GM19324 (cell line): ENCODE measurements at regions not wholly inside any gene's neighbourhood (a gene's known extent, or its start where the extent isn't known, plus 50 kb on each side); places are given as distances from the start of the nearest gene placed in this dataset.
"Not testable (repeated sequence)": the region's sequence is repeated elsewhere in the genome, so short reads cannot be mapped to it uniquely, and the experiment has no call there.

Experiments used
- ATAC-seq: cut with Tn5 transposase; IDR thresholded peaks from one replicate; pipeline ENCODE4 v1.9.1; 2021; ENCODE audit warnings: mild to moderate bottlenecking, moderate library complexity; ENCODE audit not compliant: unreplicated experiment, low FRiP score

DNA sequence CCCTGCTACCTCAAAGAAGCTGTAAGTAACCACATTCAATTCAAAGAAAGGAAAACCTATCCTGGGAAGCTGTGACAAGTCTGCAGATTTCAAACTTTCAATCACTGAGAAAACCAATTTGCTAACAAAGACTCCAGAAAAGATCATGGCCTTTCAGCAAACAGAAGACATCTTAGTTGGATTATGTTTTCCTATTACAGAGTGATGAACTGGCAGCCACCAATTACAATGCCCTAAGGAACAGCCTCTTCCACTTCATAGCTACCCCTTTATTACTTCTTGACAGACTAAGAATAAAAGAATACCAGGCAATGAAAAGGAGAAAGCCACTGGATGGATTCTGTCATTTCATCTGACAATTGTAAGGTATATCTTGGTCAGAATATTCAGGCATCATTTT, 128.2 kb upstream of the RASEF start:
- no peak for ATAC-seq

DNA sequence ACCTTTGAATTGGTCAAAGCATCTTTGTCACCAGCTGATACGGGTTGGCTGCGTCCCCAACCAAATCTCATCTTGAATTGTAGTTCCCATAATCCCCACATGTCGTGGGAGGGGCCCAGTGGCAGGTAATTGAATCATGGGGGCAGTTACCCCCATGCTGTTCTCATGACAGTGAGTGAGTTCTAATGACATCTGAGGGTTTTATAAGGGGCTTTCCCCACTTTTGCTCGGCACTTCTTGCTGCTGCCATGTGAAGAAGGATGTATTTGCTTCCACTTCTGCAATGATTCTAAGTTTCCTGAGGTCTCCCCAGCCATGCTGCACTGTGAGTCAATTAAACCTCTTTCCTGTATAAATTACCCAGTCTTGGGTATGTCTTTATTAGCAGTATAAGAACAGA, 126.1 kb upstream of the RASEF start:
- not testable (repeated sequence) for ATAC-seq

DNA sequence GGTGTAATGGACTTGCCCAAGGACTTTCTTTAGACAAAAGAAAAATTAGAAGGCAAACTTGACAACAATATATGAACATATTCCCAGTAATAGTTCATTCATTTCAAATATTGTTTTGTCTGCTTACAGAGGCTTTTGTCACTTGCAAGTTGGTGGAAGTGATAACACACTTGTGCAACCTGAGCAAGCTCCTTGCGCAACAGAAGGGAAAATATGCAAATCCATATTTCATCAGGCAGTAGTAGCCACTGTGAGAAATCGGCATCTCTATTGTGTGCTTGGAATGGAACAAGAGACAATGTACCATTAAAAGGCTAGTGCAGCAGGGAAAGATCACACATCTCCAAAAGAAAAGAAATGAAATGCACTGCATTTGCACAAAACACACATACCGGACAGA, 125.3 kb upstream of the RASEF start:
- no peak for ATAC-seq

DNA sequence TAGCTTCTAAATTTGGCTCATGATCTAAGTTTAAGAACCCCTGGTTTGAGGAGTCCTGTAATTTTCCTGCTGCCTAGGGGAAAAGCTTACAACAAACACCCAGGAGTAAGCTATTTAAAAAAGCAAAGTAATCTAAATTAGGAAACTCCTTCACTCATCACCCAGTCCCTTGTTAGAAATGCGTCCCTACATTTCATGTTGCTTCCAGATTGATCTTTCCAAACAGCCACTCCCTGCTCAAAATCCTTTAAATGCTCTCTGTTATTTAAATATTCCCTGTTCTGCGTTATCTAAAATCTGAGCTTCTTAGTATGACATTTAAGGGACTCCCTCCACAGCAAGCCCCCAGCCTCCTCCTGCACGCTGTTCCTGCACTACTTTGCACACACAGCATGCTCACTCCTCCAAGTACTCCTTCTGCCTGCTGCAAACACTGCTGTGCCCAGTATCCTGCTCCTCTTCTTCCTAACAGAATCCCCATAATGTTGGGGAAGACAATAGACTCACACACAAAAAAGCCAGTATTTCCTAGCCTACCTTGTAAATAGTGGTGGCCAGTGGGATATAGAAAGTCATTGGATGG, 123.3 kb upstream of the RASEF start:
- no peak for ATAC-seq

DNA sequence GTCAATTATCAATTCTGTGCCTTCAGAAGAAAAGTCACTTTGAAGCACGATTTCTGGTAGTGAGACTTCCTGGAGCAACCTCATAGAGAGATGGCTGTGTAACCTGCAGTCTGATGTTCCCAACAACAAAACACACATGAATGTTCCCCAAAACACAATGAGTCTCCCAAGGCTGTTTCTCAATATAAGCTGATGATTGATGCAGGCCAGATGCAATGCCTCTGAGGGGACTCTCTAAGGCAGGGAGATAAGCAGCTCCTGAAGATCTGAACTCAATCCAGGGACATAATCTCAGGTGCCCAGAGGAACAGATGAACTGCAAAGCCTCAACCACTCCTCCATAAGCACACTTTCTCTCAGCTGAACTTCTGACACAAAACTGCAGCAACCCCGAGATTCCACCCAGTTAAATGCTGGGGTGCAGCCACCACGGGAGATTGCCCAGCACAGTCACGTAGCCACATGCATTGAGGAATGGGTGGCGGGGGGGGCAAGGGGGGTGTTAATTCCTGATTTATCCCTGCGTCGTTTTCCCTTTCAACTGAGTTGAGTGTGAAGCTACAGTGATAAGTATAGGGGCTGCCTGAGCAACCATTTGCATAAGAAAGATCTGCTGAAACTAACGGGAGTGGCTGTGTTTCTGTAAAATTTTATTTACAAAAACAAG, 122.7 kb upstream of the RASEF start:
- ATAC-seq: no peak

DNA sequence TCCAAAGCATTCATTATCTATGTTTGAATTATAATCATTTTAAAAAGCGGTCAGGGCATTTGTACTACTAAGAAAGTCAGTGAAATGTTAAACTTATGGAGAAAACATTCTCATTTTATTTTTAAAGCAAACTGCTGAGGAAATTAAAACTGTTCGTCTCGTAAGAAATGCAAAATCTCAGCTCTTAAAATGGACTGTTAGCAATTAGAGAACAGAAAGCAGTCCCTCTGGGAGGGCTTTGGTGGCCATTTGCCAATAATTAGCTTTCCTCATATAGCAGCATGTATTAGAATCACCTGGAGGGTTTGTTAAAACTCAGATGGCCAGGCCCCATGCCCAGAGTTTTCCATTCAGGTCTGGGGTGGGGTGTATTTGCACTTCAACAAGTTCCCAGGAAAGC, 120.7 kb upstream of the RASEF start:
- ATAC-seq: no peak

DNA sequence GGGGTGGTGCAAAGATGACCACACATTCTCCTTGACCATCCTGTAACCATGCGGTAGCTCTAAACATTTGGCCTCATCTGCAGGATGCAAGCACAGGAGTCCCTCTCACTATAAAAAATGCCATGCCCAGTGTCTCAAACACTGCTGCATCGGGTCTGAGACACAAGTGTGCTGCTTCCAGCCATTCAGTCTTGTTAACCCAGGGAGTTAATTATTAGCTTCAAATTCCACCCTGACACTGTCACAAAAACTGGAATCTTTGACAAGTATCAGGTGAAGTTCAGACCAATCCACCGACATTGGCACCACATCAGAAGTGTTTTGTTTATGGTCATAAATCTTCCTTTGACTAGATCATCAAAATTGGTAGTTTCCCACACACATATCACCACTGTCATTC, 119.1 kb upstream of the RASEF start:
- no peak for ATAC-seq

DNA sequence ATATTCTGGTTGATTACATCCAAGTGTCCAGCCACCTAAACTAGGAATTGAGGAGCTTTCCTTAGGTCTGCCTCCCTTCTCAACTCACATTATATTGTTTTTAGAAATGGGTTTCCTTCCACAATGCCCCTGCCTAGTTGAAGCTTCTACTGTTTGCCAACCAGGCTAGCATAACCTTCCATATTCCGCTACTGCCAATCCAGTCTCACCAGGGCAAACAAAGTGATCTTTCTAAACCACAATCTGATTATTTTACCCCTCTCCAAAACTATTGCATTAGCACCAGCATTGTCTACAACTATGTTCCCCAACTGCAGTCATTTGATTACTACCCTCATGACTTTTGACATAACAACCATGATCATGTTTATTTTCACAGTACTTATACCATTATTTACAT, 115.8 kb upstream of the RASEF start:
- ATAC-seq: no peak

DNA sequence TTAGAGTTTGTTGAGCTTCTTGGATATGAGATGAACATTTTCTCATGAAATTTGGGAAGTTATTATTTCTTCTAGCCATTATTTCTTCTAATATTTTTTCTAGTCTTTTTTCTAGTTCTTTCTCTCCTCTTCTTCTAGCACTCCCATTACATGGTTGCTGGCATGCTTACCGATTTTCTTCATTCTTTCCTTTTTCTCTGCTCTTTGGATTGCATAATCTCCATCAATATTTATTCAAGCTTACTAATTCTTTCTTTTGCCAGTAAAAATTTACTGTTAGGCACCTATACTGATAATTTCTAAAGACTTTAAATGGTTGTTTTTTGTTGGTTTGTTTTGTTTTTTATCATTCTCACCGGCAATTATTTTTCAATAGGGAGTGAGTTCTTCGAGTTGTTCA, 114.8 kb upstream of the RASEF start:
- ATAC-seq: no peak

DNA sequence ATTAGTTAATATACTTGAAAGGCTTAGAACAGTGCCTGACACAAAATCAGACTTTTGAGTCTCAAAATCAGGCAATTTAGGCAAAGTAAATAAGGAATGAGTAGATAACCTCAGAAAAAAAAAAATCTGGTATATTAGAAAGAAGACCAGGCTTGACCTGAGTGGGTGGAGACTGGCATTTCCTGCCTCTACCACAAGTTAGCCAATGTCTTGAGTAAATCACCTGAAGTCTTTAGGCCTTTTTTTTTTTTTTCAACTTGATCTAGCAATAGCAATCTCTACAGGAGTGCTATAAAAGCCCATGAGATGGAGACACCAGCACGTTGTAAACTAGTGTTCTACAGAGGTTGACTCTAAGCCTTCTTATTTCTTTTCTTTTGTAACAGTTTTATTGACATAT, 104.2 kb upstream of the RASEF start:
- ATAC-seq: no peak

DNA sequence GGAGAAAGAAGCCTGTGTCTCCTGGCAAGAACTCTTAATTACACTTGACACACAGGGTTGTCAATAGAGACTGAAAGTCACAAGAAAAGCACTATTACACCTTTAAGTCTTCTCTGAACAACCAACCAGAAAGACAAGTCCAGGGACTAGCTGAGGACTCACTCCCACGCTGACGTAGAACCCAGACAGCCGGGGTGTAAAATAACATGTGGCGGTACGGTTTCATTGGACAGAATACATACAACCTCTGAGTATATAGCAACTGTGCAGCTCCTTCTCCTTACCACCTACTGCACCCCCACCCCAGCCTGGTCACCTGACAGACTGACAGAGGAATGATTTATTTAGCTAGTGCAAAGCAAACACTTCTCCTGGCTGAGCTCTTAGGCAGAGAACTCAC, 103.4 kb upstream of the RASEF start:
- ATAC-seq: no peak

DNA sequence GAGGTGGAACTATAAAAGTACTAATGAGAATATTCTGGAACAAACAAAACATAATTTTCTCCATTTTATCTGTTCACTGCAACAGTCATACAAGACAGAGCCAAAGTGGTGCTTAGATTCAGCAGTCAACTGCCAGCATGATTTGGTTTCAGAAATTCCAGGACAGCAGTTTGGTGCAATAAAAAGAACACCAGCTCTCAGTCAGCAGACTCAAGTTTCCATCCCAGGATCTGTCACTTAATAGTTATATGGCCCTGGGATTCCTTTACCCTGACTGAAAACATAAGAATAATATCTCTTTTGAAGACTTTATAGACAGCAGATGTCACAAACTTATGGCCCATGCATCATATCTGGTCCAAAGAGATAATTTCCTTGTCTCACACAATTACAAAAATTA, 92.8 kb upstream of the RASEF start:
- no peak for ATAC-seq

DNA sequence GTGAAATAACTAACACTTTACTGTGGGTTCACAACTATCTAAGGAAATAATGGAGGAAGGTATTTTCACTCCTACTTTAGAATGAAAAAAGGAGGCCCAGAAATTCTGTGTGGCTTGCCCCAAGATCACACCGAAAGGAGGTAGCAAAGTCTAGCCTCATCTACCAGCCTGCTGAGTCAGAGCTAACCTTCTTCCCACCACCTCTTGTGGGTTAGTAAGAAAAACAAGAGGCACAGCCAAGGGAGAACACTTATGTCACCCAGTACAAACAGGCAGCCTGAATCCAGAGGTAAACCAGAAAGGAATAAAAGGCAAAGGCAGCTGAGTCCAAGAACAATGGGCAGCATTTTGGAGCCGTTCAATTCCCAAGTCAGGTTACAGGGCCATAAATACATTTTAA, 91.9 kb upstream of the RASEF start:
- ATAC-seq: no peak

DNA sequence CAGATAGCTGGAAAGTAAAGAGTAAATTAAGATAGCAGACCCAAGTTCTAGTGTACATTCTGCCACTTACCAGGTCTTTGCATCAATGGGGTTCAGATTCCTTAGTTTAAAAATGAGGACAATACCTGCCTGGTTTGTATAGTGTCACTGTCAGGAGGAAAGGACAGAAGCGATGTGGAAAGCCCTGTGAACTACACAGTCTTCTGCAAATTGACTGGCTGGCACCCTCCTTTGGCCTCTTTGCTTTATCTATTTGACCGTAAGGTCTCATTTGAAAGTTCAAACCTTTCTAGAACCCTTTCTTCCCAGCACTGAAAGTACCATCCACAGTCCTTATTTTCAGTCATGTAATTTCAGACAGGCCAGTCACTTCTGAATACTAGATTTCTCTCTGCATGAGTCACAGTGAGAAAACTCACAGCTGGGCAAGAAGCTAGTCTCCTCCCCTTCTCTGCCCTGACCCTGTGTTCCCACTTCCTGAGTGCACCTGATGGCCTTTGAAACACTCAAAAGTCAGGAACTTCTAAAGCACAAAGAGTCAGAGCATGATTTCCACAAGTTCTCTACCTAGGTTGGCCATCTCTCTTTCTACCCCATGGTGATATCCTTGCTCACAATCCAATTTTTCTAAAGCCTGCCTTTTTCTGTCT, 91.3 kb upstream of the RASEF start:
- peak; percentile 90 for ATAC-seq

DNA sequence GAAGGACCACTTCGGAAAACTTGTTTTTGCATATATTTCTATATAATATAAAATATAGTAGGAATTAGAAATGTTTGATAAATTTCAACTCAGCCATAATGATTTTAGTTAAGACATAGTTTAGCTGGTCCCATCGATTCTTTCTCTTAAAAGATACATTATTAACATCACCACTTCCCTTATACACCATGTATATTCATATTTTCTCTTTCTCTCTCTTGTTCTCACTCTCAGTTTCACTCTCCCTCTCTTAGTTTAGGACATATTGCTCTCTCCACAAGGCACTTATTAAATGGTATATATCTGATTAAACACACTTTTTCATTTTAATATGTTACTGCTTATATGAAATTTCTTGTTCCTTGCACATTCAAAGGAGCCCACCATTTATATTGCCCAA, 90.1 kb upstream of the RASEF start:
- no peak for ATAC-seq

DNA sequence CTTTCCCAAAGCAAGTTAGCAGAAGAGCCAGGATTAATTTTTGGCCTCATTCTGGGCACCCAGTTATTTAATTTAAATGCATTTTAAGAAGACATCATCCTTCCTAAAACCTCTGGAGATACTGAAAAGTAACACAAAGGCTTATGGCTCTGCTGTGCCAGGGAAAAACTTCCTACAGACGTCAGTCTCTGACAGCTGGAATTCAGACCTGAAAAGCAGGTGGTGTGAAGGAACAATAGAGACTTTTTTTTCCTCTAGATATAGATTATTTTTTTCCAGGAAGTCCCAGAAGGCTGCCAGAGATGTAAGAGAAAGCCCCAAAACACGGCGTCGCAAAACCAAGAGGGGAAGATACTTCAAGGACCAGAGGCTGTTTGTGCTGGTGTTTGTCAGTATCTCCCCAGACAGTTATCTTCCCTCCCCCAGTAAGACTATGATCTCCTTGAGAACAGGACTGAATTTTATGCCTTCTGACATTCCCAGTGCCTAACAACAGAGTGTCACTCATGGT, 88.7 kb upstream of the RASEF start:
- ATAC-seq: no peak

DNA sequence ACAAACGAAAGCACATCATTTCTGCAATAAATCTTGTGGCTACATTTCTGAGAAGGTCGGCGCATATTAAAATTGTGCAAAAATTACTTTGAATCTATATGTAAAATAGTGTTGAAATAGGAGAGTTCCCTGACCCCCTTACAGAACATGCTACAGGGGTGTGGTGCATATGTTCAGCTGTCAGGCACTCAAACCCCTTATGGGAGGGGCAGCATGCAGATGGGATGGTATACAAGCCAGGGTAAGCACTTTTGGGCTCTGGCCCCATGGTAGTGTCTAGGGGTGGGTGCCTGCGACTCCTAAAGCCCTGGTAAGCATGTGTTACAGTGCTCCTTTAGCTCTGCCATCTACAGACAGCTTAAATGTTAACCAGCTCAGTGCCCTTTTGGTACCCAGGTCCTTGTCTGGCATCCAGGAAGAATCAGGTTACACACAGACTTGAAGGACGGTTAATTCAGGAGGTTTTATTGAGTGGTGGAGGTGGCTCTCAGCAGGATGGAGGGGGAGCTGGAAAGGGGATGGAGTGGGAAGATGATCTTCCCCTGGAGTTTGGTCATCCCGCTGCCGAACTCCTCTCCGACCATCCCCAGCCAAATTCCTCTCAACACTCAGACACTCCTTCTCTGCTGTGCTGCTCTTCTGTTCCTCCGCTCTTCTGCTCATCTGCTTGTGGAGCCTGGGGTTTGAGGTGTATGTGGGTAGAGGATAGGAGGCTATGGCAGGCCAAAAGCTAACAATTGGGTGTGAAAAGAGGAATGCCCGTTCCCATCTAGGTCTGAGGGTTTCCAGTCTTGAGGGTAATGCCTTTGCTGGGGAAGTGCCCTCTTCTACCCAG, 84.6 kb upstream of the RASEF start:
- ATAC-seq: no peak

DNA sequence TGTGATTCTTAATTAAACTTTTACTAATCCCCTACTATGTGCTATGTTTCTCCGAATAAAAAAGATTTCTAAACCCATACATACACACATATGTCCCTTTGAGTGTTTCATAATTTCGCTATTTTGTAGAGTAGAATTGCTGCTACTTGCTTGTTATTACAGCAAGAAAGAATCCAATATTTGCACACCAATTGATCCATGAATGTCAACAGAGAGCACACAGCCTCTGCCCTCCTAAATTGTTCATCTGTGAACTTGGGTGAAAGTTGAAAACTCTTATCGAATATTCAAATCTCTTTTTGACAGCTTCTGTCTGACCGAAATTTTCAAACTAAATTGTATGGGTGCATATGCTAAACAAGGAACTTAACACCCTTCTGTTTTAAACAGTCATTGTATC, 83.4 kb upstream of the RASEF start:
- ATAC-seq: no peak

DNA sequence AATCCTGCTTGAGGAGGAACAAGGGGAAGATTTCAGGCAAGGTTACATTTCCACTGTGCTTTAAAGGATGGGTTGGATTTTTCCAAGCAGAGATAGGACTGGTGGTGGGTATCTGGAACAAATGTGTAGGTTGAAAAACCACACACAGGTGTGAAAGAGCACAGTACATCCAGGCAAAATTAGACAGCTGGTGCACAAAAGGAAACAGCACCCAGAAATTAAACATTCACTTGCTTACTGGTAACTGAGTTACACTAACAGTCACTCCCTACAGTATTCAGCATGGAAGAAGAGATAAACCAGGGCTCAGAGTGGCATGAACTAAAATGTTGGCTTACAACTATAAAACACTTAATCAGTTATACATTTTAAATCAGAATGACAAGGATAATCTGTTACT, 81.5 kb upstream of the RASEF start:
- ATAC-seq: no peak

DNA sequence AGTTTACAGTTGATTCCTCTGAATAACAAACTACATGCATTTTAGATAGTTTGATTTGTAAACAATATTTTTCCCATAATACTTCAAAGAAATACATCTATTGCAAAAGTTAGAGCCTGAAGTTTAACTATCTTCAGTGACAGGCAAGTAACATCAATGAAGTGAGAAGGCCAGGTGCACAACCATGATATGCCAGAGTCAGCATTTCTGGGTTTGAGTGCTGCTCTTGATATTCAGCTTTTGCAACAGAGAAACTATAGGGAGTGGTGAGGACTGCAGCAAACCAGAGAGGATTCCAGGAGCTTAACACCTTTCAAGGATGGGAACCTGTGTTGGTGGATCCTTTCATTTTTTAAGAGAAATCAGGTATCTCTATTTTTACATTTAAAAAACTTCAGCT, 79.4 kb upstream of the RASEF start:
- ATAC-seq: no peak

DNA sequence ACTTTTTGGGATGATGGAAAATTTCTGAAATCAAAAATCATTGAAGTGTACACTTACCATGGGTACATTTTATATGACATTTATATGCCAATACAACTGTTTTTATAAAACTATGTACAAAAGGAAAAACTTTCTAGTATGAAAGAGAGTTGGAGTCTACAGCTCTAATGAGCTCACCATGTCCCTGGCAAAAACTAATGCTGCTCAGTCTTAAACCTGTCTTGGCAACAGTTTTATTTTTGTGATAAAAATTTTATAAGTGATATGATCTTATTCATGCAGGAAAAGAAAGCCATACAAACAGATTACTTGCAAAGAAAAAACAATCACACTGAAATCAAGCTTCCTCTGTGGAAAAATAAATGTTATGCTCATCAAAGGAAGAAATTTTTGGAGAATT, 78.9 kb upstream of the RASEF start:
- no peak for ATAC-seq
